Common myeloid progenitor, CD34-positive (primary cell): ENCODE measurements at regions not wholly inside any gene's neighbourhood (a gene's known extent, or its start where the extent isn't known, plus 50 kb on each side); places are given as distances from the start of the nearest gene placed in this dataset.
A peak's percentile ranks its signal among the peaks of the same experiment; 100 is the strongest.
"Not testable (repeated sequence)": the region's sequence is repeated elsewhere in the genome, so short reads cannot be mapped to it uniquely, and the experiment has no call there.

Experiments
- CTCF ChIA-PET: fragments of 350-600 bp; sonication (Branson Sonifier 250); formaldehyde crosslinking; loops from one replicate; lab custom pipeline; 2021; ENCODE audit warnings: antibody characterized with exemption; lab: Charles Lee
- POLR2A ChIA-PET: fragments of 350-600 bp; sonication (Branson Sonifier 250); formaldehyde crosslinking; loops from one replicate; lab custom pipeline; 2021; ENCODE audit warnings: antibody characterized with exemption; lab: Charles Lee
- DNase-seq, 3 donors: peaks; one replicate each; pipeline versions ENCODE4 v3.0.0 to v3.0.0-alpha.2; 2013
- H3K27ac ChIP-seq, 2 experiments: 1 replicate in 1 of 2; 2 replicates in 1 of 2; pipeline ENCODE4 v1.7.0; 2013; ENCODE audit warnings: inconsistent platforms in 2 of 2, low read length in 2 of 2, mild to moderate bottlenecking in 2 of 2, low read depth in 1 of 2, moderate library complexity in 1 of 2; ENCODE audit not compliant: severe bottlenecking in 2 of 2, insufficient read depth in 1 of 2, poor library complexity in 1 of 2
- H3K27me3 ChIP-seq, 5 experiments: replicated peaks in 2 of 5; 1 replicate in 3 of 5; 2 replicates in 2 of 5; pipeline versions ENCODE4 v1.6.1 to v1.7.0; 2013; ENCODE audit warnings: low read length in 4 of 5, mild to moderate bottlenecking in 2 of 5, moderate library complexity in 2 of 5, inconsistent platforms in 1 of 5; ENCODE audit not compliant: insufficient read depth in 5 of 5, control insufficient read depth in 4 of 5
- H3K36me3 ChIP-seq, 4 experiments: 1 replicate in 2 of 4; 2 replicates in 2 of 4; pipeline versions ENCODE4 v1.6.1 to v1.7.0; 2013; ENCODE audit warnings: low read length in 3 of 4, control low read depth in 1 of 4, mild to moderate bottlenecking in 1 of 4; ENCODE audit not compliant: control insufficient read depth in 4 of 4, insufficient read depth in 4 of 4
- H3K4me1 ChIP-seq, 4 experiments: 1 replicate in 3 of 4; 2 replicates in 1 of 4; pipeline versions ENCODE4 v1.6.1 to v1.7.1; 2013; ENCODE audit warnings: low read length in 3 of 4, mild to moderate bottlenecking in 3 of 4, control low read depth in 1 of 4, inconsistent platforms in 1 of 4, moderate library complexity in 1 of 4; ENCODE audit not compliant: control insufficient read depth in 4 of 4, insufficient read depth in 4 of 4; ENCODE audit errors: control extremely low read depth in 1 of 4
- H3K4me3 ChIP-seq, 7 experiments: 1 replicate in 4 of 7; 2 replicates in 3 of 7; pipeline versions ENCODE4 v1.5.1 to v1.7.0; 2013; ENCODE audit warnings: mild to moderate bottlenecking in 7 of 7, low read length in 6 of 7, moderate library complexity in 6 of 7, inconsistent platforms in 2 of 7, low read depth in 2 of 7, control low read depth in 1 of 7; ENCODE audit not compliant: insufficient read depth in 4 of 7, control insufficient read depth in 1 of 7; ENCODE audit errors: extremely low read depth in 1 of 7
- H3K9me3 ChIP-seq, 5 experiments: 1 replicate in 4 of 5; 2 replicates in 1 of 5; pipeline versions ENCODE4 v1.6.1 to v1.7.1; 2013; ENCODE audit warnings: low read length in 4 of 5, mild to moderate bottlenecking in 2 of 5, inconsistent platforms in 1 of 5, low read depth in 1 of 5, moderate library complexity in 1 of 5; ENCODE audit not compliant: control insufficient read depth in 4 of 5, insufficient read depth in 2 of 5; ENCODE audit errors: control extremely low read depth in 1 of 5
- WGBS: methylation state at CpG from one replicate; pipeline ENCODE4 v1.1.5; 2013; ENCODE audit not compliant: insufficient coverage; 5-methylcytosine and 5-hydroxymethylcytosine counted together

DNA sequence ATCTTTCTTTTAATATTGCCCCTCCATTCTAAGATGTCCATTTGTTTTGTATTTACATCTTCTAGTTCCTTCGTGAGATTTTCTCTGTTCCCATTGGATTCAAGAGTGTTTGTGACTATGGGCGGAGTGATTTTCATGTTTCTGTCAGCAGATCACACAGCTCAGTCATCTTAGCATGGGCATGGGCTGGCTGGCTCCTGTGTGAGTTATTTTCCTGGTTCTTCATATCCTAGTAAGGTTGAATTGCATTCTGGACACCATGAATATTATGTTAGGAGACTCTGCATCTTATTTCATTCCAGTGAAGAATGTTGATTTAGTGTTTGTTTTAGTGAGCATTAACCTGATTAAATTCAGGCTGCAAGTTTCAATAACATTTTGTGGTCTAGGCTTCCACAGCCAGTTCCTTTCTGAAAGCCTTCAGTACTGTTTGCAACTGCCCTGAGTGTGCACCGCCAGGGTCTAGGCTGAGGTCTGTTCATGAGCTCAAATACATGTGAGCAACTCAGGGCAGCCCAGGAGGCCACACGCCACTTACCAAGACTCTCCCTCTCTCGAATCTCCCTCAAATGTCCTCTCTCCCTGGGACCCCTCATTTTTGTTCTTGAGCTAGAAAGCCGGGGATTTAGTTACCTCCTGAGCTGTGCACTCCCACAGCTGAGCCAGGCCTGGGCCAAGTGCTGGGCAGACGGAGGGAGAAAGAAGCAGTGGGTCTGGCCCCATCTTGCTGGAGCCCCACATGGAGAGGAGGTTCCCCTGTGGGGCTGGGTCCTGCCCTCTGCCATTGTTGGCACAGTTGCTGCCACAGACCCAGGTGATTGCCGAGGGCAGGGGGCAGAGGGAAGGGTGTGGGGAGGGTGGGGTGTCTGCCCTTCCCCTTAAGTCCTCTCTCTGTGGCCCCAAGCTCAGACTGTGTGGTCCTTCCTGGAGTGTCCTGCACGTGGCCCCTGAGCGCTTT, 145.9 kb downstream of the RTP5 start:
- Histone ChIP-seq H3K4me3 (no peak overlapping the region), H3K36me3 (no peaks in the 10 kb centered on the region), H3K4me1 (peaks cover 0 to 2% (median 0%) of the 10 kb centered on the region in 4 experiments), H3K27ac (no peak overlapping the region), H3K9me3 (no peaks in the 10 kb centered on the region), H3K27me3 (peaks cover 0 to 26% (median 9%) of the 10 kb centered on the region in 5 experiments)
- no peak for DNase-seq
- CTCF ChIA-PET: no interaction called here
- WGBS: 100% methylated on average over 1 of the region's 10 CpGs
- POLR2A ChIA-PET: no interaction called here

DNA sequence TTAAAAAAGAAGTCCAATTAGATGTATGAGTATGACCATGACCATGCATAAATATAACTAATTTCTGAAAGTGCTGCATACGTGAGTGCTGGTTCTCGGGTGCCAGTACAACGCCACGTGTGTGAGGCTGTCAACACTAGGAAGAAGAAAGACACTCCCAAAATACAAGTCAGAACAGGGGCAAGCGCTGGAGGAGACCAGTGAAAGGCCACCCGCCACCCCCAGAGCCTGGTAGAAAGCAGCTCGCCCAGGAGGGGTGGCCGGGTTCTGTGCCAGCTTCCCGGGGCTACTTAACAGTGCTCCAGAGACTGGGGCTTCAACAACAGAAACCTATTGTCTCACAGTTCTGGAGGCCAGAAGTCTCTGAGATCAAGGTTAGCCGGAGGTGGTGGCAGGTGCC, 147.6 kb downstream of the RTP5 start:
- 86% methylated on average over 4 of the region's 10 CpGs for WGBS
- Histone ChIP-seq H3K9me3 (no peaks in the 10 kb centered on the region), H3K4me3 (no peak overlapping the region), H3K36me3 (no peaks in the 10 kb centered on the region), H3K27me3 (peaks cover 0 to 38% (median 9%) of the 10 kb centered on the region in 5 experiments), H3K4me1 (no peaks in the 10 kb centered on the region), H3K27ac (no peak overlapping the region)
- CTCF ChIA-PET: no interaction called here
- POLR2A ChIA-PET: no interaction called here
- DNase-seq: no peak

DNA sequence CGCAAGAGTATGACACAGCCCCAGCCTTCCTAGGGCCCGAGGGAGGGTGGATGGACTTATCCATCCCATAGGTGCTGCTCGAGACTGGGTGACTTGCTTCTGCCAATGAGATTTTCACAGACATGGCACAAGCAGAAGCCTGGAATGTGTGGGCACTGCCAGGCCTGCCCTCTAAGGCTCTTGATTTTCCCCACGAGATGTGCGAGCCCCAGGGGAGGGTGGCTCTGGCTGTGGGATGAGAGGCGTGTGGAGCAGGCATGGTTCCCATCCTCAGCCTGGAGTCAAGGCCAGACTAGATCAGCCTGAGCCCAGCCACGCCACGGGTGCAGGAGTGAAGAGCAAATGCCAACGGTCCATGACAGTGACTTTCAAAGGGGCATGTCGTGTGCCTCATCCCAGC, 148.9 kb downstream of the RTP5 start:
- H3K27ac ChIP-seq, H3K9me3 ChIP-seq, H3K36me3 ChIP-seq, H3K4me1 ChIP-seq, POLR2A ChIA-PET, DNase-seq, H3K4me3 ChIP-seq: not testable (repeated sequence)
- peaks cover 0 to 51% (median 12%) of the 10 kb centered on the region in 5 experiments for H3K27me3 ChIP-seq
- 93% methylated on average over 3 of the region's 10 CpGs for WGBS
- CTCF ChIA-PET: interaction anchor here (1.0 kb wide), 1 partner anchor 13 kb away, joined by 3 read pairs; no protein-coding TSS in a partner anchor

DNA sequence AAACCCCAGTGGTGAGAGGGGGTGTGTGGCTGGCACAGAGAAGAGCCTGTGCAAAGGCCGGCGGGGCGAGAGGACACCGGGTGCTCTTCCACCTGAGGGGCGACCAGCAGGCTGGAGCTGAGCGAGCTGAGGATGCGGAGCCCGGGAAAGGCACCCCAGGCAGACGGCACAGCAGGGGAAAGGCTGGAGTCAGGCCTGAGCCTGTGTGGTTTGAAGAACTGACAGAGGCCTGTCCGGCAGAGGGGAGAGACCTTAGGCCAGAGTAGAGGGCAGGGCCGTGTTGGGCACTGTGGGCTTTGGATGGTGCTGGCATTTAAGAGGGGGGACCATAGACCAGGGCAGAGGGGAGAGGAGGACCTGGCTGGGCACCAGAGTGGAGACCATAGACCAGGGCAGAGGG, 149.8 kb downstream of the RTP5 start:
- DNase-seq: no peak
- Histone ChIP-seq H3K4me1 (no peaks in the 10 kb centered on the region), H3K36me3 (no peaks in the 10 kb centered on the region), H3K27ac (no peak overlapping the region), H3K9me3 (no peaks in the 10 kb centered on the region), H3K27me3 (peaks cover 0 to 57% (median 12%) of the 10 kb centered on the region in 5 experiments), H3K4me3 (no peak overlapping the region)
- ChIA-PET CTCF (interaction anchor here (1.0 to 2.0 kb wide), 2 partner anchors 9 to 12 kb away, joined by 3 to 4 read pairs; no protein-coding TSS in a partner anchor), POLR2A (interaction anchor here (0.7 kb wide), 1 partner anchor 121 kb away, joined by 3 read pairs; no protein-coding TSS in a partner anchor)
- 67% methylated on average over 1 of the region's 11 CpGs for WGBS

DNA sequence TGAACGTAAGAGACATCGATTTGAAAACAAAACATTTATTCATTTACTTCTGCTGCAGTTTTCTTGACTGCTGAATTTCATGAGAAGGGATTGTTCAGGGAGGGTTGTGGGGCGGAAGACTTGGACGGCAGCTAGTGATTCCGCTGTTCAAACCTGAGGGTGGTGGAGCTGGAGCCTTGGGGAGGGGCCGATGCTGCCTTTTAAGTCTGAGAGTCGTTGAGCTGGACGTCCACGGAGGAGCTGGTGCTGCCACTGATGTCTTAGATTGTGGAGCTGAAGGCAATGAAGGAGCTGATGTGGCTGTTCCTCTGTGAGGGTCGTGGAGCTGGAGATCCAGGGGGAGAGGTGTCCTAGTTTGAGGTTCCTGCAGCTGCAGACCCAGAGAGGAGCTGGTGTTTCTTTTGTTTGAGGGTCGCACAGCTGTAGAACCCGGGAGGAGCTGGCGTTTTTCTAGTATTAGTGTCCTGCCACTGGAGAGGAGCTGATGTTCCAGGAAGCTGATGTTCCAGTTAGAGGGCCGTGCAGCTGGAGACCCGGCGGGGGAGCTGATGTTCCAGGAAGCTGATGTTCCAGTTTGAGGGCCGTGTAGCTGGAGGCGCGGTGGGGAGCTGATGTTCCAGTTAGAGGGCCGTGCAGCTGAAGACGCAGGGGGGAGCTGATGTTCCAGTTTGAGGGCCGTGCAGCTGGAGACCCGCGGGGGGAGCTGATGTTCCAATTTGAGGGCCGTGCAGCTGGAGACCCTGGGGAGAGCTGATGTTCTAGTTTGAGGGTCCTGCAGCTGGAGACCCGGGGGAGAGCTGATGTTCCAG, 150.9 kb downstream of the RTP5 start:
- Histone ChIP-seq H3K4me3 (no peak overlapping the region), H3K36me3 (no peaks in the 10 kb centered on the region), H3K4me1 (no peaks in the 10 kb centered on the region), H3K27me3 (peaks cover 0 to 63% (median 18%) of the 10 kb centered on the region in 5 experiments), H3K27ac (no peak overlapping the region), H3K9me3 (no peaks in the 10 kb centered on the region)
- DNase-seq: peak in 2 of 3 donors; percentile 27 to 43
- 50% methylated on average over 14 of the region's 26 CpGs for WGBS
- POLR2A ChIA-PET: interaction anchor here (0.7 kb wide), 2 partner anchors 9 to 122 kb away, joined by 3 read pairs; no protein-coding TSS in a partner anchor
- CTCF ChIA-PET: interaction anchor here (0.6 to 2.0 kb wide), 9 partner anchors 8 to 77 kb away, joined by 3 to 8 read pairs (median 3); no protein-coding TSS in a partner anchor

DNA sequence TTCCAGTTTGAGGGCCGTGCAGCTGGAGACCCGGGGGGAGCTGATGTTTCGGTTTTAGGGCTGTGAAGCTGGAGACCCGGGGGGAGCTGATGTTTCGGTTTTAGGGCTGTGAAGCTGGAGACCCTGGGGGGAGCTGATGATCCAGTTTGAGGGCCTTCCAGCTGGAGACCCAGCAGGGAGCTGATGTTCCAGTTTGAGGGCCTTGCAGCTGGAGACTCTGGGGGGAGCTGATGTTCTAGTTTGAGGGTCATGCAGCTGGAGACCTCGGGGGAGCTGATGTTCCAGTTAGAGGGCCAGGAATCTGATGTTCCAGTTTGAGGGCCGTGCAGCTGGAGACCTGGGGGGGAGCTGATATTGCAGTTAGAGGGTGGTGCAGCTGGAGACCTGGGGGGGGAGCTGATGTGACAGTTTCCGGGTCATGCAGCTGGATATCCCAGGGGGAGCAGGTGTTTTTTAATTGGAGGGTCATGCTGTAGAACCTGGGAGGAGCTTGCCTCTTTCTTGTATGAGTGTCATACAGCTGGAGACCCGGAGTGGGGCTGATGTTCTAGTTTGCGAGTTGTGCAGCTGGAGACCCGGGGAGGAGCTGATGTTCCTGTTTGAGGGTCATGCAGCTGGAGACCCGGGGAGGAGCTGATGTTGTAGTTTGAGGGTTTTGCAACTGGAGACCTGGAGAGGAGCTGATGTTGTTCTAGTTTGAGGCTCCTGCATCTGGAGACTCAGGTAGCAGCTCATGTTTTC, 153.2 kb downstream of the RTP5 start:
- ChIA-PET CTCF (interaction anchor here (0.9 to 1.6 kb wide), 3 partner anchors 9 to 71 kb away, joined by 3 to 6 read pairs (median 4); no protein-coding TSS in a partner anchor), POLR2A (no interaction called here)
- whole genome bisulfite sequencing: 80% methylated on average over 1 of the region's 12 CpGs
- H3K4me3 ChIP-seq: no peak overlapping the region
- no peaks in the 10 kb centered on the region for H3K36me3 ChIP-seq
- H3K9me3 ChIP-seq: no peaks in the 10 kb centered on the region
- peaks cover 0 to 72% (median 18%) of the 10 kb centered on the region in 5 experiments for H3K27me3 ChIP-seq
- no peak for DNase-seq
- H3K27ac ChIP-seq: no peak overlapping the region
- H3K4me1 ChIP-seq: peaks cover 0 to 2% (median 0%) of the 10 kb centered on the region in 4 experiments
